ENCODE measurements at regions not wholly inside any gene's neighbourhood (a gene's known extent, or its start where the extent isn't known, plus 50 kb on each side); places are given as distances from the start of the nearest gene placed in this dataset.

DNA sequence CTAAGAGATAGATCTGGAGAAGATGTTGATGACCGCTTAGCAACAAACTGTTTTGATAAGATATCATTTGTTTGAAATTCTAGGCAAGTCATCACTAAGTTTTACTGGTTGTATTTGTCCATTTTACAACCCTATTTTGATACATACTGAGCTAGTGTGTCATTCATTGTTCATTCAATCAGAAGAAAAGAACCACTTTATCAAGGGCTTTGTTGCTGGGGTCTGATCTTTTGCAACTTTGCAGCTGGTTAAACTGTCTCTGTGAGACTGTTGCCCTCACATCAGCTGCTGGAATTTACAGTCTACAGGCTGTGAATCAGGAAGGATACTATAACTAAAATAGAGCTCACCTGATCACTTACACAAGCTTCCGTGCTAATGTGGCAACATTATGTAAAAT is 290.5 kb downstream of the RFC3 start:
- no peak for TF ChIP-seq POLR2A (IDR thresholded peaks at IDR 0.05)
- TF ChIP-seq POLR2AphosphoS5 (IDR thresholded peaks at IDR 0.05) = no peak
- TF ChIP-seq, protein P1, sequence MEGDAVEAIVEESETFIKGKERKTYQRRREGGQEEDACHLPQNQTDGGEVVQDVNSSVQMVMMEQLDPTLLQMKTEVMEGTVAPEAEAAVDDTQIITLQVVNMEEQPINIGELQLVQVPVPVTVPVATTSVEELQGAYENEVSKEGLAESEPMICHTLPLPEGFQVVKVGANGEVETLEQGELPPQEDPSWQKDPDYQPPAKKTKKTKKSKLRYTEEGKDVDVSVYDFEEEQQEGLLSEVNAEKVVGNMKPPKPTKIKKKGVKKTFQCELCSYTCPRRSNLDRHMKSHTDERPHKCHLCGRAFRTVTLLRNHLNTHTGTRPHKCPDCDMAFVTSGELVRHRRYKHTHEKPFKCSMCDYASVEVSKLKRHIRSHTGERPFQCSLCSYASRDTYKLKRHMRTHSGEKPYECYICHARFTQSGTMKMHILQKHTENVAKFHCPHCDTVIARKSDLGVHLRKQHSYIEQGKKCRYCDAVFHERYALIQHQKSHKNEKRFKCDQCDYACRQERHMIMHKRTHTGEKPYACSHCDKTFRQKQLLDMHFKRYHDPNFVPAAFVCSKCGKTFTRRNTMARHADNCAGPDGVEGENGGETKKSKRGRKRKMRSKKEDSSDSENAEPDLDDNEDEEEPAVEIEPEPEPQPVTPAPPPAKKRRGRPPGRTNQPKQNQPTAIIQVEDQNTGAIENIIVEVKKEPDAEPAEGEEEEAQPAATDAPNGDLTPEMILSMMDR (IDR thresholded peaks at IDR 0.05 in 8 of 11, conservative IDR thresholded peaks at IDR 0.05 in 3 of 11) = no peak

All from spleen (tissue), 7 donors.